ENCODE measurements at regions not wholly inside any gene's neighbourhood (a gene's known extent, or its start where the extent isn't known, plus 50 kb on each side); places are given as distances from the start of the nearest gene placed in this dataset.

DNA sequence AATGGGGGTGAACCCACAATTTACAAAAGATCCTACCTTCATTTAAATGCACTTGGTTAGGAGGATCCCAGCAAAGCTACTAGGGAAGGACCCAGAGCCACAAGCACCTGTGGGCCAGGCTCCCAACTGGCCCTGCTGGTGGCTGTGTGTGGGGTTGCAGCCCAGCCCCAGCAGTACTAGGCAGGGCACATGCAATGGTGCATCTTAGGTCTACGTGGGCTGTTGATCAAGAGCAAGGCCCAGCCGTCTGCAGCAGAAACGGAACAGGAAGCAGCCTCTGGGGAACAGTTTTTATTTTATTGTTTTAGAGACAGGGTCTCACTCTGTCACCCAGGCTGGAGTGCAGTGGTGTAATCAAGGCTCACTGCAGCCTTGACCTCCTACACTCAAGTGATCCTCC, 134.1 kb upstream of the RAB4A start:
- Mint-ChIP-seq H3K27ac (ENCODE audit: unreplicated experiment) (no peak overlapping the region), H3K4me3 (ENCODE audit: unreplicated experiment) (no peak overlapping the region), H3K9me3 (ENCODE audit: unreplicated experiment) (no peaks in the 10 kb centered on the region), H3K36me3 (ENCODE audit: unreplicated experiment) (no peaks in the 10 kb centered on the region), H3K4me1 (ENCODE audit: unreplicated experiment) (peaks cover 14% of the 10 kb centered on the region), H3K27me3 (ENCODE audit: unreplicated experiment) (peaks cover 32% of the 10 kb centered on the region)
- DNase-seq (ENCODE audit: extremely low spot score, unreplicated experiment) = no peak
- TF ChIP-seq, protein P1, sequence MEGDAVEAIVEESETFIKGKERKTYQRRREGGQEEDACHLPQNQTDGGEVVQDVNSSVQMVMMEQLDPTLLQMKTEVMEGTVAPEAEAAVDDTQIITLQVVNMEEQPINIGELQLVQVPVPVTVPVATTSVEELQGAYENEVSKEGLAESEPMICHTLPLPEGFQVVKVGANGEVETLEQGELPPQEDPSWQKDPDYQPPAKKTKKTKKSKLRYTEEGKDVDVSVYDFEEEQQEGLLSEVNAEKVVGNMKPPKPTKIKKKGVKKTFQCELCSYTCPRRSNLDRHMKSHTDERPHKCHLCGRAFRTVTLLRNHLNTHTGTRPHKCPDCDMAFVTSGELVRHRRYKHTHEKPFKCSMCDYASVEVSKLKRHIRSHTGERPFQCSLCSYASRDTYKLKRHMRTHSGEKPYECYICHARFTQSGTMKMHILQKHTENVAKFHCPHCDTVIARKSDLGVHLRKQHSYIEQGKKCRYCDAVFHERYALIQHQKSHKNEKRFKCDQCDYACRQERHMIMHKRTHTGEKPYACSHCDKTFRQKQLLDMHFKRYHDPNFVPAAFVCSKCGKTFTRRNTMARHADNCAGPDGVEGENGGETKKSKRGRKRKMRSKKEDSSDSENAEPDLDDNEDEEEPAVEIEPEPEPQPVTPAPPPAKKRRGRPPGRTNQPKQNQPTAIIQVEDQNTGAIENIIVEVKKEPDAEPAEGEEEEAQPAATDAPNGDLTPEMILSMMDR (IDR thresholded peaks at IDR 0.05) = no peak

DNA sequence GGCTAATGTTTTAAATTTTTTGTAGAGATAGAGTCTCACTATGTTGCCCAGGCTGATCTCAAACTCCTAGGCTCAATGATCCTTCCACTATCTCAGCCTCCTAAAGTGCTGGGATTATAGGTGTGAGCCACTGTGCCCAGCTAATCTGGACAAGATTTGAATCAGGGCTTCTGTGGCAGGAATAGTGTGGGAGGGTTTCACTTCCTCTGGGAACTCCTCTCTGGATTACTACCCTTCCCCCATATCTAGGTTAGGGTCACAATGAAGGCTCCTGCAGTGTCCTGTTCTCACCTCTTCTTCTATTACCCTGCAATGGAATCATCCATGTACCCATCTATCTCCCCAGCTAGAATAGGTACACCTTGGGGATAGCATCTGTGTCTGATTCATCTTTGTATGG, 133.6 kb upstream of the RAB4A start:
- H3K27ac Mint-ChIP-seq (ENCODE audit: unreplicated experiment) = no peak overlapping the region
- peaks cover 29% of the 10 kb centered on the region for H3K27me3 Mint-ChIP-seq (ENCODE audit: unreplicated experiment)
- peaks cover 14% of the 10 kb centered on the region for H3K4me1 Mint-ChIP-seq (ENCODE audit: unreplicated experiment)
- no peak overlapping the region for H3K4me3 Mint-ChIP-seq (ENCODE audit: unreplicated experiment)
- no peak for DNase-seq (ENCODE audit: extremely low spot score, unreplicated experiment)
- no peaks in the 10 kb centered on the region for H3K36me3 Mint-ChIP-seq (ENCODE audit: unreplicated experiment)
- TF ChIP-seq, protein P1 (IDR thresholded peaks at IDR 0.05) = no peak
- no peaks in the 10 kb centered on the region for H3K9me3 Mint-ChIP-seq (ENCODE audit: unreplicated experiment)

DNA sequence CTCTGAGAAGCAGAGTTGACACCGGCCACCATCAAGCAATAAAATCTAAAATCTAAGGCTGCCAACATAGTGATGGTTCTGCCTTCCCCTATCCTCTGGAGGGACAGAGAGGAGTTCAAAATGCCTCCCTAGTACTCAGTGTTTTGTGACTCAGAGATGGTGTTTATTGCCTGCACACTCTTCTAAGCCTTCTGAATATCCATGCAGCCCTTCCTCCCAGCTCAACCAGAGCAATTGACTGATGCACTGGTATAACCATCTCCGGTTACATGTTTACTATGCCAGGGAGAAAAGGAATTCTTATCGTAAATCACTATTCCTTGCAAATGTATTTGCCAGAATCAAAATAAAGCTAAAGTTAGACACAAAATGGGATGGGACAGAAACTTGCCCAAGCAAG, 132.9 kb upstream of the RAB4A start:
- no peak for DNase-seq (ENCODE audit: extremely low spot score, unreplicated experiment)
- Mint-ChIP-seq H3K9me3 (ENCODE audit: unreplicated experiment) (no peaks in the 10 kb centered on the region), H3K4me1 (ENCODE audit: unreplicated experiment) (peaks cover 14% of the 10 kb centered on the region), H3K27ac (ENCODE audit: unreplicated experiment) (no peak overlapping the region), H3K27me3 (ENCODE audit: unreplicated experiment) (peaks cover 29% of the 10 kb centered on the region), H3K36me3 (ENCODE audit: unreplicated experiment) (no peaks in the 10 kb centered on the region), H3K4me3 (ENCODE audit: unreplicated experiment) (no peak overlapping the region)
- TF ChIP-seq, protein P1 (IDR thresholded peaks at IDR 0.05) = no peak

DNA sequence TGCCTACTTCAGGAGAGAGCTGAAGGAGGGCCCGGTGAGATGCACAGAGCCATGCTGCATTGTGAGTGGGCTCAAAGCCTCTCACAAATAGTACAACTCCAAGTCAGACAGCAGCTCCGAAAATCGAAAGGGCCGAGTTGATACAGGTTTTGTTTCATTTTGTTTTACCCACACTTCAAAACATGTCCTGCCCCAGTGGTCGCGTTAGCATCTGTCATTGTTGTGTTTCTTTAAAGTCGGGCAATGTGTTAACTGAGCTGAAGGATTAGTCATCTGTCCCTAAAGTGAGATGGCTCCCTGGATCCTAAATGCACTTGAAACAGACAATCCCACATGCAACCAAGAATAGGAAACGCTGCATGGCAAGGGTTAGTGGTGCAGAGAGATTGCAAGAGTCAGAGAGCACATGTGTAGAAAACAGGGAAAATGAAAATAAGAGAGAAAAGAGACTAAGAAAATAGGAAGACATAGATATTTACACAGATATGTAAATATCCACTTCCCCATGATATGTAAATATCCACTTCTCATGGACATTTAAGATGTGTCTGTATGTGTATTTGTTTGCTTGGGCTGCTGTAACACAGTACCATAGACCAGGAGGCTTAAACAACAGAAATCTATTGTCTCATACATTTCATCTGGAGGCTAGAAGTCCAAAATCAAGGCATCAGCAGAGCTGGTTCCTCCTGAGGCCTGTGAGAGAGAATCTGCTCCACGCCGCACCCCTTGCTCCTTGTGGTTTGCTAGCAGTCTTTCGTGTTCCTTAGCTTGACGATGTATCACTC, 131.4 kb upstream of the RAB4A start:
- DNase-seq (ENCODE audit: extremely low spot score, unreplicated experiment) = no peak
- Mint-ChIP-seq H3K9me3 (ENCODE audit: unreplicated experiment) (no peaks in the 10 kb centered on the region), H3K27me3 (ENCODE audit: unreplicated experiment) (peaks cover 16% of the 10 kb centered on the region), H3K4me1 (ENCODE audit: unreplicated experiment) (peaks cover 14% of the 10 kb centered on the region), H3K4me3 (ENCODE audit: unreplicated experiment) (no peak overlapping the region), H3K36me3 (ENCODE audit: unreplicated experiment) (no peaks in the 10 kb centered on the region), H3K27ac (ENCODE audit: unreplicated experiment) (no peak overlapping the region)
- TF ChIP-seq, protein P1 (IDR thresholded peaks at IDR 0.05) = no peak

DNA sequence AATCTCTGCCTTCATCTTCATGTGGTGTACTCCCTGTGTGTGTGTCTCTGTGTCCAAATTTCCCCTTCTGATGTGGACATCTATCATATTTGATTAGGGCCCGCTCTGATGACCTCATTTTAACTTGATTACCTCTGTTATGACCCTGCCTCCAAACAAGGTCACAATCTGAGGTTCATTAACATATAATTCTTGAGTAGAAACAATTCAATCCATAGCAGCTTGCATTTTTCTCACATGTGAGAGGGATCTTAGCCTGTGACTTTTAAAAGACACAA, 130.9 kb upstream of the RAB4A start:
- Mint-ChIP-seq H3K36me3 (ENCODE audit: unreplicated experiment) (no peaks in the 10 kb centered on the region), H3K4me1 (ENCODE audit: unreplicated experiment) (peaks cover 14% of the 10 kb centered on the region), H3K4me3 (ENCODE audit: unreplicated experiment) (no peak overlapping the region)

More for the DNA sequence above, 130.9 kb upstream of the RAB4A start:
- H3K9me3 Mint-ChIP-seq (ENCODE audit: unreplicated experiment) = no peaks in the 10 kb centered on the region
- H3K27me3 Mint-ChIP-seq (ENCODE audit: unreplicated experiment) = peaks cover 16% of the 10 kb centered on the region
- TF ChIP-seq, protein P1 (IDR thresholded peaks at IDR 0.05) = no peak
- H3K27ac Mint-ChIP-seq (ENCODE audit: unreplicated experiment) = no peak overlapping the region
- no peak for DNase-seq (ENCODE audit: extremely low spot score, unreplicated experiment)

Data from osteocyte (in vitro differentiated cells).